ENCODE measurements at regions not wholly inside any gene's neighbourhood (a gene's known extent, or its start where the extent isn't known, plus 50 kb on each side); places are given as distances from the start of the nearest gene placed in this dataset.

DNA sequence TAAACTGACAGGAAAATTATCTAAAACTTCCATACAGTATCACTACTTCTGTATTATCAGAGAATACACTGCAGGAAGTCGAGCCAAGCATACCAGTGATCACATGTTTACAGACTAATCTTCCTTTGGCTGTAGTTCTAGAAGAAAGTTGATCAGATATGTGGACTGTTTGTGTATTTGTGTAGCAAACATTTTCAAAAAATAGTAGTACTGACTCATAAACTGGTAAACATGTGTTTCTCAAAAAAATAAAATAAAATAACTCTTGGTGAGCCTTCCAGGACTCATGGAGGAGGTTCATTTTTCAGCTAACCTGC is 148.9 kb upstream of the SLC39A10 start (continued):
- TF ChIP-seq SP4 (IDR thresholded peaks at IDR 0.05; ENCODE audit: low read length), result no peak
- TF ChIP-seq TEAD4 (IDR thresholded peaks at IDR 0.05; ENCODE audit: low read depth, low read length), result no peak
- TF ChIP-seq GTF2F1 (IDR thresholded peaks at IDR 0.05; ENCODE audit: borderline replicate concordance, low read depth, low read length), result no peak
- no peak for TF ChIP-seq BRCA1 (IDR thresholded peaks at IDR 0.05; ENCODE audit: low read depth, low read length)
- TF ChIP-seq, protein P1, sequence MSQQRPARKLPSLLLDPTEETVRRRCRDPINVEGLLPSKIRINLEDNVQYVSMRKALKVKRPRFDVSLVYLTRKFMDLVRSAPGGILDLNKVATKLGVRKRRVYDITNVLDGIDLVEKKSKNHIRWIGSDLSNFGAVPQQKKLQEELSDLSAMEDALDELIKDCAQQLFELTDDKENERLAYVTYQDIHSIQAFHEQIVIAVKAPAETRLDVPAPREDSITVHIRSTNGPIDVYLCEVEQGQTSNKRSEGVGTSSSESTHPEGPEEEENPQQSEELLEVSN (IDR thresholded peaks at IDR 0.05), result no peak
- TF ChIP-seq BACH1 (IDR thresholded peaks at IDR 0.05; ENCODE audit: low read length), result no peak
- TF ChIP-seq EGR1 (IDR thresholded peaks at IDR 0.05; ENCODE audit: borderline replicate concordance, low read depth, low read length), result no peak
- TF ChIP-seq POLR2A (IDR thresholded peaks at IDR 0.05; ENCODE audit: control extremely low read depth in 1 of 2, low read depth in 2 of 2, low read length in 2 of 2), result no peak
- no peak for TF ChIP-seq CTBP2 (IDR thresholded peaks at IDR 0.05; ENCODE audit: borderline replicate concordance, insufficient read depth, insufficient read length, low read length)
- TF ChIP-seq SIRT6 (IDR thresholded peaks at IDR 0.05; ENCODE audit: low read length), result no peak
- no peak for TF ChIP-seq HDAC2 (IDR thresholded peaks at IDR 0.05; ENCODE audit: borderline replicate concordance in 1 of 2, low read depth in 2 of 2, low read length in 2 of 2)
- TF ChIP-seq JUN (IDR thresholded peaks at IDR 0.05; ENCODE audit: low read depth, low read length), result no peak
- no peak for TF ChIP-seq BCL11A (IDR thresholded peaks at IDR 0.05; ENCODE audit: low read depth in 2 of 2, low read length in 2 of 2)
- TF ChIP-seq EP300 (IDR thresholded peaks at IDR 0.05; ENCODE audit: borderline replicate concordance in 1 of 2, low read depth in 2 of 2, low read length in 2 of 2), result no peak
- TF ChIP-seq NANOG (IDR thresholded peaks at IDR 0.05; ENCODE audit: insufficient read depth, low read depth, low read length, poor library complexity, severe bottlenecking), result no peak
- TF ChIP-seq CREB1 (IDR thresholded peaks at IDR 0.05), result no peak
- no peak for TF ChIP-seq HDAC6 (IDR thresholded peaks at IDR 0.05; ENCODE audit: low read depth, low read length)
- no peak for TF ChIP-seq SP1 (IDR thresholded peaks at IDR 0.05; ENCODE audit: low read depth, low read length)
- TF ChIP-seq TBP (IDR thresholded peaks at IDR 0.05; ENCODE audit: low read depth, low read length), result no peak
